OCI-LY3 (cell line): ENCODE measurements at regions not wholly inside any gene's neighbourhood (a gene's known extent, or its start where the extent isn't known, plus 50 kb on each side); places are given as distances from the start of the nearest gene placed in this dataset.

Source experiments
- CTCF ChIP-seq: fragments of 200-600, 300-600 bp; sonication (generic); IDR thresholded peaks from 2 replicates; pipeline ENCODE4 v1.5.1; 2014; ENCODE audit warnings: antibody characterized with exemption, low read length, low read depth
- EZH2phosphoT487 ChIP-seq: fragments of 200-600 bp; shearing (Covaris generic); IDR thresholded peaks from 2 replicates; pipeline ENCODE4 v1.6.1; 2018; ENCODE audit warnings: antibody characterized with exemption, mixed run types, low read depth

- TF ChIP-seq CTCF (no peak), EZH2phosphoT487 (no peak)
Observed at GRCh38 chr7:81110673-81111072, 191.8 kb upstream of the SEMA3C start.
